Endothelial cell of umbilical vein (primary cell): ENCODE measurements at regions not wholly inside any gene's neighbourhood (a gene's known extent, or its start where the extent isn't known, plus 50 kb on each side); places are given as distances from the start of the nearest gene placed in this dataset.

Experiments used
- BruUV-seq: library from RNA; stranded (reverse); fragments of 400-500 nt; replicated peaks from 2 replicates; lab custom pipeline; 2021; lab: Mats Ljungman, UMichigan
- CTCF ChIA-PET: fragments of 300-600, 350-600 bp; sonication (Branson Sonifier 250); formaldehyde crosslinking; loops from one replicate; lab custom pipeline; 2021; ENCODE audit warnings: antibody characterized with exemption, inconsistent platforms; lab: Charles Lee
- POLR2A ChIA-PET: fragments of 300-600, 350-600 bp; sonication (Branson Sonifier 250); formaldehyde crosslinking; loops from one replicate; lab custom pipeline; 2021; ENCODE audit warnings: antibody characterized with exemption, inconsistent platforms; lab: Charles Lee
- DNase-seq: peaks from one replicate; pipeline ENCODE4 v3.0.0-alpha.2; 2011; ENCODE audit warnings: low read depth, low spot score
- FAIRE-seq: peaks from 2 replicates; lab custom pipeline; 2011; peaks lifted over from hg19 to GRCh38; lab: Jason Lieb, UNC
- H2AFZ ChIP-seq: 2 replicates; pipeline ENCODE4 v1.6.0; 2012; ENCODE audit warnings: low read depth, low read length, control low read depth, inconsistent platforms
- H3K27ac ChIP-seq: 2 replicates; pipeline ENCODE4 v1.5.1; 2011; ENCODE audit warnings: low read depth, mild to moderate bottlenecking, control low read depth, low read length, moderate library complexity; ENCODE audit not compliant: insufficient read depth
- H3K27me3 ChIP-seq, 2 experiments: 2 replicates each; pipeline versions ENCODE4 v1.6.0 to v1.6.1; 2011; ENCODE audit warnings: low read length in 2 of 2, mixed read lengths in 1 of 2; ENCODE audit not compliant: control insufficient read depth in 2 of 2, insufficient read depth in 2 of 2
- H3K36me3 ChIP-seq, 2 experiments: 2 replicates in 1 of 2; 3 replicates in 1 of 2; pipeline ENCODE4 v1.5.1; 2011; ENCODE audit warnings: low read length in 2 of 2, mild to moderate bottlenecking in 1 of 2, moderate library complexity in 1 of 2; ENCODE audit not compliant: control insufficient read depth in 2 of 2, insufficient read depth in 2 of 2; ENCODE audit errors: extremely low read depth in 1 of 2
- H3K4me1 ChIP-seq: 3 replicates; pipeline ENCODE4 v1.5.1; 2011; ENCODE audit warnings: mild to moderate bottlenecking, low read length; ENCODE audit not compliant: control insufficient read depth, insufficient read depth; ENCODE audit errors: extremely low read depth
- H3K4me2 ChIP-seq: 2 replicates; pipeline ENCODE4 v1.6.1; 2011; ENCODE audit warnings: low read length, control low read depth, mixed read lengths; ENCODE audit not compliant: insufficient read depth
- H3K4me3 ChIP-seq, 3 experiments: fragments of 200-600 bp in 1 of 3; sonication (generic), shearing (Covaris generic) in 1 of 3; replicated peaks in 1 of 3; 2 replicates each; pipeline ENCODE4 v1.5.1; 2011 to 2016; ENCODE audit warnings: control low read depth in 3 of 3, low read length in 3 of 3, mild to moderate bottlenecking in 2 of 3, inconsistent platforms in 1 of 3, low read depth in 1 of 3, moderate library complexity in 1 of 3; ENCODE audit not compliant: insufficient read depth in 1 of 3
- H3K79me2 ChIP-seq: 2 replicates; pipeline ENCODE4 v1.6.0; 2012; ENCODE audit warnings: low read length, inconsistent platforms; ENCODE audit not compliant: control insufficient read depth, insufficient read depth
- H3K9ac ChIP-seq: replicated peaks from 2 replicates; pipeline ENCODE3; 2011; ENCODE audit warnings: low read length, control low read depth; ENCODE audit not compliant: insufficient read depth; ENCODE audit errors: extremely low read depth
- H3K9me1 ChIP-seq: replicated peaks from 3 replicates; pipeline ENCODE4 v1.6.0; 2011; ENCODE audit warnings: mild to moderate bottlenecking, low read length; ENCODE audit not compliant: control insufficient read depth, insufficient read depth; ENCODE audit errors: extremely low read depth
- H3K9me3 ChIP-seq: replicated peaks from 2 replicates; pipeline ENCODE4 v1.5.1; 2012; ENCODE audit warnings: low read length, inconsistent platforms; ENCODE audit not compliant: control insufficient read depth, insufficient read depth
- H4K20me1 ChIP-seq: replicated peaks from 2 replicates; pipeline ENCODE3; 2011; ENCODE audit warnings: mild to moderate bottlenecking, low read length; ENCODE audit not compliant: control insufficient read depth, insufficient read depth; ENCODE audit errors: extremely low read depth
- CTCF ChIP-seq, 2 donors: IDR thresholded peaks; 1 replicate in 1 of 2; 2 replicates in 1 of 2; pipeline ENCODE4 v1.5.1; 2011; ENCODE audit warnings: low read length in 2 of 2, mild to moderate bottlenecking in 2 of 2, moderate library complexity in 2 of 2, control low read depth in 1 of 2, inconsistent platforms in 1 of 2, low read depth in 1 of 2; ENCODE audit not compliant: insufficient read depth in 1 of 2; ENCODE audit errors: extremely low read depth in 1 of 2
- EZH2 ChIP-seq: IDR thresholded peaks from 2 replicates; pipeline ENCODE4 v1.6.1; 2012; ENCODE audit warnings: borderline replicate concordance, low read depth, mild to moderate bottlenecking, moderate library complexity, low read length, inconsistent platforms; ENCODE audit not compliant: severe bottlenecking
- FOS ChIP-seq: IDR thresholded peaks from 2 replicates; pipeline ENCODE4 v1.6.1; 2011; ENCODE audit warnings: mild to moderate bottlenecking, low read length, moderate library complexity, borderline replicate concordance; ENCODE audit not compliant: insufficient read depth
- GATA2 ChIP-seq: IDR thresholded peaks from 2 replicates; pipeline ENCODE4 v1.7.0; 2011; ENCODE audit warnings: low read depth, mild to moderate bottlenecking, moderate library complexity, mixed read lengths, low read length; ENCODE audit not compliant: insufficient read length, insufficient read depth
- JUN ChIP-seq: IDR thresholded peaks from 2 replicates; pipeline ENCODE4 v1.6.1; 2011; ENCODE audit warnings: borderline replicate concordance, low read depth; ENCODE audit not compliant: insufficient read length, insufficient read depth
- MAX ChIP-seq: IDR thresholded peaks from 2 replicates; pipeline ENCODE4 v1.6.1; 2011; ENCODE audit not compliant: insufficient read depth, insufficient read length
- MYC ChIP-seq: IDR thresholded peaks from one replicate; pipeline ENCODE4 v1.6.1; 2011; ENCODE audit warnings: mild to moderate bottlenecking, low read depth, low read length
- POLR2A ChIP-seq: IDR thresholded peaks from 2 replicates; pipeline ENCODE4 v1.6.1; 2012; ENCODE audit warnings: low read depth, mild to moderate bottlenecking, control low read depth, low read length
- POLR2AphosphoS5 ChIP-seq: IDR thresholded peaks from 2 replicates; pipeline ENCODE4 v1.6.1; 2012; ENCODE audit warnings: low read depth, mild to moderate bottlenecking, control low read depth, low read length, moderate library complexity; ENCODE audit not compliant: insufficient read depth
- dilution Hi-C: fragments of 300-500 bp; cut with MboI; formaldehyde crosslinking; loops from one replicate; pipeline ENCODE4 v1.15.0; 2019; ENCODE audit warnings: low sequenced_read_pairs; ENCODE audit not compliant: extremely low pct_ligation_motif_present
- intact Hi-C: fragments of 100-400 bp; cut with micrococcal nuclease; formaldehyde crosslinking; loops from one replicate; pipeline ENCODE4 v1.10.0; 2022

- H4K20me1 ChIP-seq: no peaks in the 10 kb centered on the region
- ChIA-PET POLR2A (no interaction called here), CTCF (no interaction called here)
- dilution Hi-C loops: no loop called here
- BruUV-seq: no TSS peak
- no peak overlapping the region for H3K9ac ChIP-seq
- H3K27ac ChIP-seq: no peak overlapping the region
- FAIRE-seq: no peak
- H3K9me1 ChIP-seq: no peaks in the 10 kb centered on the region
- TF ChIP-seq FOS (no peak), GATA2 (no peak), MAX (no peak), MYC (no peak), CTCF (IDR thresholded peaks at IDR 0.05; ENCODE audit: extremely low read depth in 1 of 2, insufficient read depth in 1 of 2, low read depth in 1 of 2, low read length in 2 of 2) (no peak), JUN (no peak), POLR2AphosphoS5 (no peak), POLR2A (no peak), EZH2 (no peak)
- no peaks in the 10 kb centered on the region for H3K27me3 ChIP-seq
- no peak overlapping the region for H3K4me3 ChIP-seq
- no peak overlapping the region for H3K4me2 ChIP-seq
- no peaks in the 10 kb centered on the region for H3K4me1 ChIP-seq
- DNase-seq: no peak
- no peaks in the 10 kb centered on the region for H3K79me2 ChIP-seq
- H3K36me3 ChIP-seq: no peaks in the 10 kb centered on the region
- intact Hi-C loops: no loop called here
- H2AFZ ChIP-seq: no peak overlapping the region
- H3K9me3 ChIP-seq: no peaks in the 10 kb centered on the region
Measured at GRCh38 chr6:1545654-1546053, 64.1 kb upstream of the FOXC1 start.
